Mesothelial cell of epicardium (in vitro differentiated cells): ENCODE measurements at regions not wholly inside any gene's neighbourhood (a gene's known extent, or its start where the extent isn't known, plus 50 kb on each side); places are given as distances from the start of the nearest gene placed in this dataset.
"Not testable (repeated sequence)": the region's sequence is repeated elsewhere in the genome, so short reads cannot be mapped to it uniquely, and the experiment has no call there.

Source experiments
- DNase-seq, 2 experiments: peaks; one replicate each; pipeline ENCODE4 v3.0.0; 2021; ENCODE audit warnings: low spot score in 2 of 2; ENCODE audit not compliant: unreplicated experiment in 2 of 2
- H3K27ac Mint-ChIP-seq: 2 replicates; pipeline ENCODE4 v1.8.0; 2021; ENCODE audit warnings: mixed read lengths
- H3K27me3 Mint-ChIP-seq: 2 replicates; pipeline ENCODE4 v1.8.0; 2021; ENCODE audit warnings: low read depth, mixed read lengths
- H3K36me3 Mint-ChIP-seq: 2 replicates; pipeline ENCODE4 v1.8.0; 2021; ENCODE audit warnings: mixed read lengths
- H3K4me1 Mint-ChIP-seq: 2 replicates; pipeline ENCODE4 v1.8.0; 2021; ENCODE audit warnings: mixed read lengths
- H3K4me3 Mint-ChIP-seq: 2 replicates; pipeline ENCODE4 v1.8.0; 2021; ENCODE audit warnings: mild to moderate bottlenecking, moderate library complexity, mixed read lengths
- H3K9me3 Mint-ChIP-seq: 2 replicates; pipeline ENCODE4 v1.8.0; 2021; ENCODE audit warnings: mixed read lengths
- TF ChIP-seq, protein P1 (sequence below): fragments of 200-600 bp; sonication (generic); IDR thresholded peaks from one replicate; pipeline ENCODE4 v1.5.0; 2021; ENCODE audit warnings: antibody characterized with exemption; ENCODE audit not compliant: unreplicated experiment

GRCh38 chr5:176132471-176133288 is 105.5 kb upstream of the SIMC1 start:
- Mint-ChIP-seq H3K4me1 (peaks cover 25% of the 10 kb centered on the region), H3K27ac (no peak overlapping the region), H3K36me3 (no peaks in the 10 kb centered on the region), H3K27me3 (peaks cover 69% of the 10 kb centered on the region), H3K9me3 (peaks cover 4% of the 10 kb centered on the region), H3K4me3 (peak overlapping the region; percentile 8)
- TF ChIP-seq, protein P1, sequence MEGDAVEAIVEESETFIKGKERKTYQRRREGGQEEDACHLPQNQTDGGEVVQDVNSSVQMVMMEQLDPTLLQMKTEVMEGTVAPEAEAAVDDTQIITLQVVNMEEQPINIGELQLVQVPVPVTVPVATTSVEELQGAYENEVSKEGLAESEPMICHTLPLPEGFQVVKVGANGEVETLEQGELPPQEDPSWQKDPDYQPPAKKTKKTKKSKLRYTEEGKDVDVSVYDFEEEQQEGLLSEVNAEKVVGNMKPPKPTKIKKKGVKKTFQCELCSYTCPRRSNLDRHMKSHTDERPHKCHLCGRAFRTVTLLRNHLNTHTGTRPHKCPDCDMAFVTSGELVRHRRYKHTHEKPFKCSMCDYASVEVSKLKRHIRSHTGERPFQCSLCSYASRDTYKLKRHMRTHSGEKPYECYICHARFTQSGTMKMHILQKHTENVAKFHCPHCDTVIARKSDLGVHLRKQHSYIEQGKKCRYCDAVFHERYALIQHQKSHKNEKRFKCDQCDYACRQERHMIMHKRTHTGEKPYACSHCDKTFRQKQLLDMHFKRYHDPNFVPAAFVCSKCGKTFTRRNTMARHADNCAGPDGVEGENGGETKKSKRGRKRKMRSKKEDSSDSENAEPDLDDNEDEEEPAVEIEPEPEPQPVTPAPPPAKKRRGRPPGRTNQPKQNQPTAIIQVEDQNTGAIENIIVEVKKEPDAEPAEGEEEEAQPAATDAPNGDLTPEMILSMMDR: no peak
- DNase-seq: no peak

- DNase-seq: no peak
- peaks cover 4% of the 10 kb centered on the region for H3K9me3 Mint-ChIP-seq
- no peak overlapping the region for H3K27ac Mint-ChIP-seq
- TF ChIP-seq, protein P1: no peak
- peaks cover 74% of the 10 kb centered on the region for H3K27me3 Mint-ChIP-seq
- H3K36me3 Mint-ChIP-seq: no peaks in the 10 kb centered on the region
- H3K4me3 Mint-ChIP-seq: peak overlapping the region; percentile 43
- H3K4me1 Mint-ChIP-seq: peaks cover 25% of the 10 kb centered on the region
These were observed 104.8 kb upstream of the SIMC1 start for GRCh38 chr5:176133289-176133870.

DNA sequence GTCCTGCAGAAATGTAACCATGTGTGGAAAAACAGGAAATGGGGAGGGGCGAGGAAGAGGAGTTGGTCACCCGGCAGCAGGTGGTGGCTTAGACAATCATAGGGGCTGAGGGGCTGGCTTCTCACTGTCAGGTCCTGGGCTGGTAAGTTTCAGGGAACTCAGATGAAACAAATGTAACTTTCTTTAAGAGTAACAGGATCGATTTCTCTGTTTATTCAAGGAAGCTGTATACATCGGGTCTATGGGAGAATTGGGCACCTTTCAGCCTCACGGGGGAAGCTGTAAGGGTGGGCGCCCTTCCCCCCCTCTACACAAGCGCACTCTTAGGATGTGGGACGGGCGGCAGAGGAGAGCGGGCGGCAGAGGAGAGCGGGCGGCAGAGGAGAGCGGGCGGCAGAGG is 104.3 kb upstream of the SIMC1 start:
- Mint-ChIP-seq H3K27ac (no peak overlapping the region), H3K4me3 (peak overlapping the region; percentile 43), H3K27me3 (peaks cover 75% of the 10 kb centered on the region)

DNA sequence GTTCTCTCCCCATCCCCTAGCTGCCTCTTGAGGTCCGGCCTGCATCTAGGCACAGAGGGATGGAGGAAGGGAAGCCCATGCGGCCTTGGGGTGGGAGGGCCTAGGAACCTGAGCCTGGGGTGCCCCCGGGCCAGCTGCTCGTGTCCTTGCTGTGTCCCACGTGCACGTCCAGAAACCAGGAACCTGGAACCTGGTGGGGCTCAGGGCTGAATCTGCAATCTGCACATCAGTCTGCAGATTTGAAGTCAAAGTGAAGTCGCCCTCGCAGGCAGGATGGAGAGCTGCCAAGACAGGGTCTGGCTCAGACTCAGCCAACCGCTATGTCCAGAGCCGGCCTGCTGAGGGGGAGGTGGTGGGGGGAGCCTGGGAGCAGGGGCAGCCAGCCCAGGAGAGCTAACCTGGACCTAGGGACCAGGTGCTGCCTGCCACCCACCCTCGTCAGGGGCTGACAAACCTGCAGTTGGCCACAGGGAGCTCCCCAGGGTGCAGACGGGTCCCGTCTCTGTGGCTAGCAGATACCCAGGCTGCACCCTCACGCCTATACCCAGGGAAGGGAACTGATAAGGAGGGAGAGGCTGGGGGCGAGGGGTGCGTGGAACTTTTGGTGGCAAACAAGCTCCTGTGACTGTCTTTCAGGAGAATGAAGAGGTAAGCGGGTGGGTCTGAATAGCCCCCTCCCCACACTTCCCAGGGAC is 103.5 kb upstream of the SIMC1 start:
- Mint-ChIP-seq H3K36me3 (no peaks in the 10 kb centered on the region), H3K27ac (no peak overlapping the region), H3K9me3 (peaks cover 4% of the 10 kb centered on the region), H3K4me3 (no peak overlapping the region), H3K4me1 (peaks cover 25% of the 10 kb centered on the region), H3K27me3 (peaks cover 81% of the 10 kb centered on the region)
- TF ChIP-seq, protein P1: no peak
- peak in 1 of 2 experiments; percentile 41 for DNase-seq

More for the DNA sequence above, 104.3 kb upstream of the SIMC1 start:
- H3K36me3 Mint-ChIP-seq: no peaks in the 10 kb centered on the region
- no peak for DNase-seq
- peaks cover 4% of the 10 kb centered on the region for H3K9me3 Mint-ChIP-seq
- TF ChIP-seq, protein P1: no peak
- H3K4me1 Mint-ChIP-seq: peaks cover 25% of the 10 kb centered on the region

DNA sequence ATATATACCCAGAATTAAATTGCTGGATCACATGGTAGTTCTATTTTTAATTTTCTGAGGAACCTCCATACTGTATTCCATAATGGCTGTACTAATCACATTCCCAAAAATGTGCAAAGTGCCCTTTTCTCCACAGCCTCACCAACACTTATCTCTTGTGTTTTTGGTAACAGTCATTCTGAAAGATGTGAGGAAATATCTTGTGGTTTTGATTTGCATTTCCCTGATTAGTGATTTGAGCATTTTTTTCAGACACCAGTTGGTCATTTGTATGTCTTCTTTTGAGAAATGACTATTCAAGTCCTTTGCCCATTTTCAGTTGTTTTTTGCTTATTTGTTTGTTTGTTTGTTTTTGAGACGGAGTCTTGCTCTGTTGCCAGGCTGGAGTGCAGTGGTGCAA is 98.1 kb upstream of the SIMC1 start:
- DNase-seq, H3K4me3 Mint-ChIP-seq, H3K36me3 Mint-ChIP-seq, H3K9me3 Mint-ChIP-seq, H3K27ac Mint-ChIP-seq, H3K4me1 Mint-ChIP-seq: not testable (repeated sequence)
- H3K27me3 Mint-ChIP-seq: peaks cover 82% of the 10 kb centered on the region

DNA sequence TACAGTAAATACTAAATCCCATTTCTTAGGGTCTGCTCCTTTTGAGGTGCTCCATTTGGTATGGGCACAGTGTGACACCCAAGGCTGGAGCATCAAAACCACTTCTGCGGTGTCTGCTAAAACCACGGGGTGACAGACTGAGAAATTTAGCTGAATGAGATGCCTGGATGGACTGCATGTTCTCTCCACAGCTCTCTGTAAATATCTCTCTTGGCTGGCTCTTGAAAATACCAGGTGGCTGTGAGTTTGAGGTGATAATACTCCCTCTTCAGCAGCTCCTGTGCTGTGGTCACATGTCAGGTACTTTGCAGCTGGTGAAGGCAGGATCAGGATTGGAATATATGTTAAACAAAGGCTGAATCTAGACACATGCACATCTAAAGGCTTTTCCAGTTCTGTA is 93.7 kb upstream of the SIMC1 start:
- H3K36me3 Mint-ChIP-seq: no peaks in the 10 kb centered on the region
- H3K4me1 Mint-ChIP-seq: no peaks in the 10 kb centered on the region
- peaks cover 9% of the 10 kb centered on the region for H3K9me3 Mint-ChIP-seq
- peaks cover 80% of the 10 kb centered on the region for H3K27me3 Mint-ChIP-seq
- TF ChIP-seq, protein P1: no peak
- no peak for DNase-seq
- no peak overlapping the region for H3K4me3 Mint-ChIP-seq
- H3K27ac Mint-ChIP-seq: no peak overlapping the region

DNA sequence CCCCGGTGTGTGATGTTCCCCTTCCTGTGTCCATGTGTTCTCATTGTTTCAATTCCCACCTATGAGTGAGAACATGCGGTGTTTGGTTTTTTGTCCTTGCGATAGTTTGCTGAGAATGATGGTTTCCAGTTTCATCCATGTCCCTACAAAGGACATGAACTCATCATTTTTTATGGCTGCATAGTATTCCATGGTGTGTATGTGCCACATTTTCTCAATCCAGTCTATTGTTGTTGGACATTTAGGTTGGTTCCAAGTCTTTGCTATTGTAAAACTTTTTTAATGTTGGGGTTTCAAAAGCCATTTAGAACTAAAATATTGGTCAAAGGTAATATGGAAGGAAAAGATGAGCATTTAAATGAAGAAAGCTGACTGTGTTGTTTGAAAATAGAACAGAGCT is 88.3 kb upstream of the SIMC1 start:
- not testable (repeated sequence) for H3K36me3 Mint-ChIP-seq

More for the DNA sequence above, 88.3 kb upstream of the SIMC1 start:
- H3K27ac Mint-ChIP-seq, H3K4me3 Mint-ChIP-seq, DNase-seq, H3K9me3 Mint-ChIP-seq: not testable (repeated sequence)
- Mint-ChIP-seq H3K27me3 (peaks cover 49% of the 10 kb centered on the region), H3K4me1 (peaks cover 14% of the 10 kb centered on the region)
